ENCODE measurements at regions not wholly inside any gene's neighbourhood (a gene's known extent, or its start where the extent isn't known, plus 50 kb on each side); places are given as distances from the start of the nearest gene placed in this dataset.

GRCh38 chr22:47994045-47994444 is 1231.6 kb downstream of the TBC1D22A start:
- DNase-seq (ENCODE audit: low read depth, low spot score) = no peak

GRCh38 chr22:47990481-47990880 is 1228.0 kb downstream of the TBC1D22A start:
- DNase-seq (ENCODE audit: low read depth, low spot score) = no peak

GRCh38 chr22:47987885-47988515 is 1225.5 kb downstream of the TBC1D22A start:
- DNase-seq (ENCODE audit: low read depth, low spot score) = no peak

- no peak for DNase-seq (ENCODE audit: low read depth, low spot score)
Measured at GRCh38 chr22:47976219-47976618, 1213.8 kb downstream of the TBC1D22A start.

GRCh38 chr22:47967831-47968230 is 1205.4 kb downstream of the TBC1D22A start:
- DNase-seq (ENCODE audit: low read depth, low spot score) = no peak

- DNase-seq (ENCODE audit: low read depth, low spot score) = no peak
Measured at GRCh38 chr22:47966316-47966715, 1203.9 kb downstream of the TBC1D22A start.

GRCh38 chr22:47965896-47966295 is 1203.4 kb downstream of the TBC1D22A start:
- DNase-seq (ENCODE audit: low read depth, low spot score) = no peak

- DNase-seq (ENCODE audit: low read depth, low spot score) = no peak
Measured at GRCh38 chr22:47965066-47965465, 1202.6 kb downstream of the TBC1D22A start.

- no peak for DNase-seq (ENCODE audit: low read depth, low spot score)
Measured at GRCh38 chr22:47963660-47964059, 1201.2 kb downstream of the TBC1D22A start.

- no peak for DNase-seq (ENCODE audit: low read depth, low spot score)
Measured at GRCh38 chr22:47957649-47958048, 1195.2 kb downstream of the TBC1D22A start.

GRCh38 chr22:47954107-47954506 is 1191.7 kb downstream of the TBC1D22A start:
- no peak for DNase-seq (ENCODE audit: low read depth, low spot score)

GRCh38 chr22:47944941-47945340 is 1182.5 kb downstream of the TBC1D22A start:
- DNase-seq (ENCODE audit: low read depth, low spot score) = no peak

- no peak for DNase-seq (ENCODE audit: low read depth, low spot score)
Measured at GRCh38 chr22:47943729-47944700, 1181.6 kb downstream of the TBC1D22A start.

GRCh38 chr22:47940211-47940610 is 1177.8 kb downstream of the TBC1D22A start:
- DNase-seq (ENCODE audit: low read depth, low spot score) = no peak

GRCh38 chr22:47933891-47934290 is 1171.4 kb downstream of the TBC1D22A start:
- no peak for DNase-seq (ENCODE audit: low read depth, low spot score)

GRCh38 chr22:47933226-47933625 is 1170.8 kb downstream of the TBC1D22A start:
- no peak for DNase-seq (ENCODE audit: low read depth, low spot score)

GRCh38 chr22:47929646-47930185 is 1167.3 kb downstream of the TBC1D22A start:
- DNase-seq (ENCODE audit: low read depth, low spot score) = no peak

- no peak for DNase-seq (ENCODE audit: low read depth, low spot score)
Measured at GRCh38 chr22:47929073-47929472, 1166.6 kb downstream of the TBC1D22A start.

GRCh38 chr22:47928631-47929030 is 1166.2 kb downstream of the TBC1D22A start:
- DNase-seq (ENCODE audit: low read depth, low spot score) = no peak

GRCh38 chr22:47927648-47928210 is 1165.3 kb downstream of the TBC1D22A start:
- DNase-seq (ENCODE audit: low read depth, low spot score) = no peak

GRCh38 chr22:47923011-47923427 is 1160.6 kb downstream of the TBC1D22A start:
- DNase-seq (ENCODE audit: low read depth, low spot score) = no peak

- no peak for DNase-seq (ENCODE audit: low read depth, low spot score)
Measured at GRCh38 chr22:47921906-47922305, 1159.5 kb downstream of the TBC1D22A start.
